GM18873 (cell line): ENCODE measurements at regions not wholly inside any gene's neighbourhood (a gene's known extent, or its start where the extent isn't known, plus 50 kb on each side); places are given as distances from the start of the nearest gene placed in this dataset.
"Not testable (repeated sequence)": the region's sequence is repeated elsewhere in the genome, so short reads cannot be mapped to it uniquely, and the experiment has no call there.

Source experiments
- ATAC-seq: cut with Tn5 transposase; IDR thresholded peaks from one replicate; pipeline ENCODE4 v1.9.1; 2021; ENCODE audit warnings: mild to moderate bottlenecking, moderate library complexity, moderate number of reproducible peaks; ENCODE audit not compliant: unreplicated experiment, low FRiP score

- no peak for ATAC-seq
Observed at GRCh38 chr5:136511046-136511445, 145.7 kb upstream of the TRPC7 start.

GRCh38 chr5:136510481-136510880 lies 145.1 kb upstream of the TRPC7 start:
- no peak for ATAC-seq

- no peak for ATAC-seq
Observed at GRCh38 chr5:136506131-136506530, 140.8 kb upstream of the TRPC7 start.

GRCh38 chr5:136501133-136501532 lies 135.8 kb upstream of the TRPC7 start:
- ATAC-seq = no peak

GRCh38 chr5:136492587-136492986 lies 127.2 kb upstream of the TRPC7 start:
- ATAC-seq = no peak

- ATAC-seq = no peak
Observed at GRCh38 chr5:136491806-136492205, 126.5 kb upstream of the TRPC7 start.

GRCh38 chr5:136484808-136485325 lies 119.5 kb upstream of the TRPC7 start:
- no peak for ATAC-seq

GRCh38 chr5:136482206-136482605 lies 116.9 kb upstream of the TRPC7 start:
- ATAC-seq = no peak

GRCh38 chr5:136474466-136474865 lies 109.1 kb upstream of the TRPC7 start:
- no peak for ATAC-seq

- ATAC-seq = no peak
Observed at GRCh38 chr5:136467632-136468031, 102.3 kb upstream of the TRPC7 start.

- no peak for ATAC-seq
Observed at GRCh38 chr5:136466041-136466415, 100.7 kb upstream of the TRPC7 start.

GRCh38 chr5:136458481-136458880 lies 93.1 kb upstream of the TRPC7 start:
- no peak for ATAC-seq

- no peak for ATAC-seq
Observed at GRCh38 chr5:136457390-136458013, 92.2 kb upstream of the TRPC7 start.

GRCh38 chr5:136455409-136455808 lies 90.1 kb upstream of the TRPC7 start:
- no peak for ATAC-seq

- no peak for ATAC-seq
Observed at GRCh38 chr5:136453986-136454758, 88.8 kb upstream of the TRPC7 start.

GRCh38 chr5:136453199-136453598 lies 87.9 kb upstream of the TRPC7 start:
- ATAC-seq = no peak

- ATAC-seq = not testable (repeated sequence)
Observed at GRCh38 chr5:136447576-136447975, 82.2 kb upstream of the TRPC7 start.

GRCh38 chr5:136446565-136446964 lies 81.2 kb upstream of the TRPC7 start:
- no peak for ATAC-seq

- ATAC-seq = not testable (repeated sequence)
Observed at GRCh38 chr5:136444099-136444498, 78.8 kb upstream of the TRPC7 start.

GRCh38 chr5:136439367-136439766 lies 74.0 kb upstream of the TRPC7 start:
- ATAC-seq = no peak

- ATAC-seq = no peak
Observed at GRCh38 chr5:136435946-136436543, 70.7 kb upstream of the TRPC7 start.

GRCh38 chr5:136434795-136435194 lies 69.5 kb upstream of the TRPC7 start:
- no peak for ATAC-seq
